Fibroblast of skin of back (primary cell): ENCODE measurements at regions not wholly inside any gene's neighbourhood (a gene's known extent, or its start where the extent isn't known, plus 50 kb on each side); places are given as distances from the start of the nearest gene placed in this dataset.
"Not testable (repeated sequence)": the region's sequence is repeated elsewhere in the genome, so short reads cannot be mapped to it uniquely, and the experiment has no call there.

Experiments used
- DNase-seq: peaks from one replicate; pipeline ENCODE4 v3.0.0-alpha.2; 2013

- DNase-seq: no peak
Observed at GRCh38 chr2:49664827-49665226, 510.5 kb upstream of the FSHR start.

GRCh38 chr2:49661809-49662208, 507.5 kb upstream of the FSHR start:
- no peak for DNase-seq

GRCh38 chr2:49656853-49657252, 502.5 kb upstream of the FSHR start:
- no peak for DNase-seq

GRCh38 chr2:49643149-49643548, 488.8 kb upstream of the FSHR start:
- DNase-seq: no peak

GRCh38 chr2:49640630-49641029, 486.3 kb upstream of the FSHR start:
- DNase-seq: no peak

- DNase-seq: no peak
Observed at GRCh38 chr2:49621016-49621415, 466.7 kb upstream of the FSHR start.

- DNase-seq: peak; percentile 9
Observed at GRCh38 chr2:49619804-49620203, 465.5 kb upstream of the FSHR start.

- no peak for DNase-seq
Observed at GRCh38 chr2:49618491-49618890, 464.2 kb upstream of the FSHR start.

- peak; percentile 29 for DNase-seq
Observed at GRCh38 chr2:49616800-49617199, 462.5 kb upstream of the FSHR start.

- DNase-seq: not testable (repeated sequence)
Observed at GRCh38 chr2:49611796-49612195, 457.5 kb upstream of the FSHR start.

GRCh38 chr2:49600524-49600923, 446.2 kb upstream of the FSHR start:
- DNase-seq: no peak

- no peak for DNase-seq
Observed at GRCh38 chr2:49598231-49598630, 443.9 kb upstream of the FSHR start.

- DNase-seq: no peak
Observed at GRCh38 chr2:49585921-49586320, 431.6 kb upstream of the FSHR start.

GRCh38 chr2:49582946-49583345, 428.6 kb upstream of the FSHR start:
- no peak for DNase-seq

GRCh38 chr2:49577041-49577440, 422.7 kb upstream of the FSHR start:
- DNase-seq: no peak

GRCh38 chr2:49569176-49569575, 414.9 kb upstream of the FSHR start:
- DNase-seq: peak; percentile 80

GRCh38 chr2:49567811-49568600, 413.7 kb upstream of the FSHR start:
- DNase-seq: no peak

GRCh38 chr2:49567021-49567420, 412.7 kb upstream of the FSHR start:
- no peak for DNase-seq

GRCh38 chr2:49553658-49554057, 399.3 kb upstream of the FSHR start:
- DNase-seq: no peak

GRCh38 chr2:49532702-49533101, 378.4 kb upstream of the FSHR start:
- DNase-seq: no peak

GRCh38 chr2:49515996-49516782, 361.9 kb upstream of the FSHR start:
- DNase-seq: no peak

- no peak for DNase-seq
Observed at GRCh38 chr2:49514201-49514600, 359.9 kb upstream of the FSHR start.

- DNase-seq: peak; percentile 5
Observed at GRCh38 chr2:49490710-49491109, 336.4 kb upstream of the FSHR start.

- no peak for DNase-seq
Observed at GRCh38 chr2:49487139-49487538, 332.8 kb upstream of the FSHR start.
